Osteocyte (in vitro differentiated cells): ENCODE measurements at regions not wholly inside any gene's neighbourhood (a gene's known extent, or its start where the extent isn't known, plus 50 kb on each side); places are given as distances from the start of the nearest gene placed in this dataset.

ENCODE experiments used
- DNase-seq: peaks from one replicate; pipeline ENCODE4 v3.0.0; 2021; ENCODE audit warnings: mixed read lengths; ENCODE audit not compliant: unreplicated experiment; ENCODE audit errors: extremely low spot score
- H3K27ac Mint-ChIP-seq: one replicate; pipeline ENCODE4 v1.8.0; 2021; ENCODE audit warnings: mild to moderate bottlenecking, mixed read lengths; ENCODE audit not compliant: unreplicated experiment
- H3K27me3 Mint-ChIP-seq: one replicate; pipeline ENCODE4 v1.8.0; 2021; ENCODE audit warnings: mixed read lengths; ENCODE audit not compliant: unreplicated experiment
- H3K36me3 Mint-ChIP-seq: one replicate; pipeline ENCODE4 v1.8.0; 2021; ENCODE audit warnings: mixed read lengths; ENCODE audit not compliant: unreplicated experiment
- H3K4me1 Mint-ChIP-seq: one replicate; pipeline ENCODE4 v1.8.0; 2021; ENCODE audit warnings: mixed read lengths; ENCODE audit not compliant: unreplicated experiment
- H3K4me3 Mint-ChIP-seq: one replicate; pipeline ENCODE4 v1.8.0; 2021; ENCODE audit warnings: mild to moderate bottlenecking, moderate library complexity, mixed read lengths; ENCODE audit not compliant: unreplicated experiment
- H3K9me3 Mint-ChIP-seq: one replicate; pipeline ENCODE4 v1.8.0; 2021; ENCODE audit warnings: mixed read lengths; ENCODE audit not compliant: unreplicated experiment
- TF ChIP-seq, protein P1 (sequence below): fragments of 200-600 bp; sonication (generic); IDR thresholded peaks from 2 replicates; pipeline ENCODE4 v1.5.0; 2021; ENCODE audit warnings: antibody characterized with exemption, mild to moderate bottlenecking, moderate library complexity

DNA sequence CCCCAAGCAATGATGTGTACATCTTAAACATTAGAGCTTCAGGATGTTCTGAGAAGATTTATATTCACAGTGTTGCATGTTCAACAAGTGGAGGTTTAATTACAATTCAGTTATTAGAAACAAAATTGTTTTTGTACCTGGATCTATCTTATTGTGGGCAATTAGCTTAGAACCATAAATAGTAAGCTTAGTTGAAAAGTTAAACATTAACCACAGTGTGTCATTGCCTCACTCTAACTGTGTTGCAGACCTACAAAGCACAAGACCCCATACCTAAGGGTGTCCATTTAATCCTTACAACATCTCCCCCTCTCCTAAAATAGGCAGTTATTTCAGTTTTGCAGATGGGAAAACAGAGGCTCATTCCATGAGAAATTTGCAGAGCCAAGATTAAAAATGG is 632.0 kb upstream of the SOX9 start:
- TF ChIP-seq, protein P1, sequence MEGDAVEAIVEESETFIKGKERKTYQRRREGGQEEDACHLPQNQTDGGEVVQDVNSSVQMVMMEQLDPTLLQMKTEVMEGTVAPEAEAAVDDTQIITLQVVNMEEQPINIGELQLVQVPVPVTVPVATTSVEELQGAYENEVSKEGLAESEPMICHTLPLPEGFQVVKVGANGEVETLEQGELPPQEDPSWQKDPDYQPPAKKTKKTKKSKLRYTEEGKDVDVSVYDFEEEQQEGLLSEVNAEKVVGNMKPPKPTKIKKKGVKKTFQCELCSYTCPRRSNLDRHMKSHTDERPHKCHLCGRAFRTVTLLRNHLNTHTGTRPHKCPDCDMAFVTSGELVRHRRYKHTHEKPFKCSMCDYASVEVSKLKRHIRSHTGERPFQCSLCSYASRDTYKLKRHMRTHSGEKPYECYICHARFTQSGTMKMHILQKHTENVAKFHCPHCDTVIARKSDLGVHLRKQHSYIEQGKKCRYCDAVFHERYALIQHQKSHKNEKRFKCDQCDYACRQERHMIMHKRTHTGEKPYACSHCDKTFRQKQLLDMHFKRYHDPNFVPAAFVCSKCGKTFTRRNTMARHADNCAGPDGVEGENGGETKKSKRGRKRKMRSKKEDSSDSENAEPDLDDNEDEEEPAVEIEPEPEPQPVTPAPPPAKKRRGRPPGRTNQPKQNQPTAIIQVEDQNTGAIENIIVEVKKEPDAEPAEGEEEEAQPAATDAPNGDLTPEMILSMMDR, result no peak
- H3K27me3 Mint-ChIP-seq, result peaks cover 9% of the 10 kb centered on the region

DNA sequence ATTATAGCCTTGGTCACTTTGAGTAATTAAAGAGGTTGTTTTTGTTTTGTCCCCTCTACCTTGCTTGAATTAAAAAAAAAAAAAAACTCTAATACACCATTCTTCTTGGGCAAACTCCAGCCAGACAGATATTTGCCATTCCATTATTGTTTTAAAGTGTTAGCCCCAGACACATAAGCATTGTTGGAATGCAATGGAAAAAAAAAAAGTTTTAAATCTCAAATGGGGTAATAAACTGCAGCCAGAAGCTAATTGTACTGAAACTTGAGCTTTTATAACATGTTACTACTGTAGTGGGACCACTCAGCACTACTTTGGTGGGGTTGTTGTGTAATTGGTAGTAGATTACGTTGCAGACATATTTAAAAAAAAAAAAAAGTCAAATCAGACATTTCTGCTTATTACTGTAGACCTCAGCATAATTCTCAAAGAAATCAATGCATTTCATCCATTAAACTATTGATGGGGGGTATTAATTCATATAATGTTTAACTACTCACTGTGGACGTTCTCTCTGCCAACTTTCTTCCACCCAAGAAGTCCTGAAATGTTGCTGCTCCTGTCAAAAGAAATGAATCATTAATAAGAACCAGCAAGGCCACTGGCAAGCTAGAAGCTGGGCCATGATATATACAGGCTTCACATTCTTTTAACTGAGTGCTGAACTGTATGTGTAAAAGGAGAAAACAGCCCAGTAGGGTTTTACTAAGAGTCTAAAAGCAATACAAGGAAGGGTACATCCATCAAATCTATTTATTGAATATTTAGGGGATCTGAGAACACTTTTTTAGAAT is 626.6 kb upstream of the SOX9 start:
- peaks cover 22% of the 10 kb centered on the region for H3K4me1 Mint-ChIP-seq
- H3K27me3 Mint-ChIP-seq, result no peaks in the 10 kb centered on the region
- peak overlapping the region; percentile 8 for H3K27ac Mint-ChIP-seq
- TF ChIP-seq, protein P1, result no peak
- H3K36me3 Mint-ChIP-seq, result no peaks in the 10 kb centered on the region
- no peak overlapping the region for H3K4me3 Mint-ChIP-seq
- no peaks in the 10 kb centered on the region for H3K9me3 Mint-ChIP-seq
- DNase-seq, result no peak

More for the DNA sequence above, 632.0 kb upstream of the SOX9 start:
- Mint-ChIP-seq H3K9me3 (no peaks in the 10 kb centered on the region), H3K4me1 (peaks cover 8% of the 10 kb centered on the region), H3K27ac (no peak overlapping the region), H3K4me3 (no peak overlapping the region), H3K36me3 (no peaks in the 10 kb centered on the region)
- DNase-seq, result no peak

DNA sequence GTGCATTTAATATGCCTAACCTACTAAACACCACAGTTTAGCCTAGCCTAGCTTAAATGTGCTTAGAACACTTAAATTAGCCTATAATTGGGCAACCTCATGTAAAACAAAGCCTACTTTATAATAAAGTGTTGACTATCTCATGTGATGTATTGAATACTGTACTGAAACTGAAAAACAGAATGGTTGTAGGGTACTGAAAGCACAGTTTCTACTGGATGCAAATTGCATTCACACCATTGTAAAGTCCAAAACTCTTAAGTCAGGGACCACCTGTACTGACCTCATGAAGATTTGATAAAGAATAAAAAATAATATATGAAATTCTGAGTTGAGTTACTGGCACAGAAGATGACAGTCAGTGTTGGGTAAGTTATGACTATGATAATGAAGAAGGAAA is 625.4 kb upstream of the SOX9 start:
- Mint-ChIP-seq H3K27ac (no peak overlapping the region), H3K27me3 (no peaks in the 10 kb centered on the region), H3K4me3 (no peak overlapping the region), H3K4me1 (peaks cover 22% of the 10 kb centered on the region), H3K9me3 (no peaks in the 10 kb centered on the region), H3K36me3 (no peaks in the 10 kb centered on the region)
- TF ChIP-seq, protein P1, result no peak
- no peak for DNase-seq

DNA sequence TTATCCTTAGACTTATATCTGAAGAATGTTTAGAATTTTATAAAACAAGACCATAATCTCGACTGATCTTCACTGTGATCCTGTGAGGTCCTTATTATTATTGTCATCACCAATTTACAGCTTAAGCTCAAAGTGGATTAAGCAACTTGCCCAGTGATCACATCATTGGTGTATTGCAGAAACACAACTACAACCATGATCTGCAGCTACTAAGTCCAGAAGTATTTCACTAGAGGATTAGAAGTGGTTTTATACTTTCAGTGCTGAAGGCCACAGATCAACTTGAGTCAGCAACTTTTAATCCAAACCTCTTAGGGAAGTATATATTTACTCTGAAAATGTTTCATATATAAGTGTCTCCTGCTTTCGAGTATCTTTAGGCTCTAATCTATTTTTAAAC is 624.3 kb upstream of the SOX9 start:
- Mint-ChIP-seq H3K36me3 (no peaks in the 10 kb centered on the region), H3K4me1 (peaks cover 27% of the 10 kb centered on the region), H3K27me3 (no peaks in the 10 kb centered on the region), H3K4me3 (no peak overlapping the region), H3K27ac (no peak overlapping the region), H3K9me3 (no peaks in the 10 kb centered on the region)
- no peak for DNase-seq
- TF ChIP-seq, protein P1, result no peak

DNA sequence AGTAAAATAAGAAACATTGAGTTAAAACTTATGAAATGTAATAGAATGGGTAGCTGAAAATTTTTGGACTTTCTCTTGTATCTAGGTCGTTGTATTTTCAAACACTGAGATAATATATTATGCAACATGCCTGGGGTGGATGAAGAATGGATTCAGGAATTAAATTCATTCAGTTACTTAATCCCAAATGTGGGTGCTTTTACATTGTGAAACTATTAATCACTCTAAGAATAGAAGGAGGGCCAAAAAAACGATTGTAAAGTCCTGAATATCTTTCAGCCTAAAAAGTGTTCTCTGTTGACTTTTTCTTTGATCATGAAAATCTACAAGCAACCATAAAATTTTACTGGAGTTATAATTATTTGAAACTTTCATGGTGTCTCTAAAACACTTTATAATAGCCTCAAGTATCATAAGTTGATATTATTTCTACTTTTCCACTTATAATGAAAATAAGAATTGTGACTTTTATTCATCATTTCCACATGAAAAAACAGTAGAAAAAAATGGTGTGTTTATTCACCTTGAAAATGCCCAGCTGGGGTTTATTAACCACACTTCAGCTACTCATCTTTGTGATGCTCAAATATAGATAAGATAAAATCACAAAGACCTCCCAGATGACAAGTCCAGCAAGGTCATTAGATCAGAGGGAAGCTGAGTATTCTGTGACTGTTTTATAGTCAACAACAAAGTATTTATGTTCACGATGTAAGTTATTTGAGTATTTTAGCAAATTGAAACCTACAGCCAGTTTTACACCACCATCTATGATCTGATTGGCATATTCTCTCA is 619.9 kb upstream of the SOX9 start:
- H3K4me1 Mint-ChIP-seq, result peaks cover 5% of the 10 kb centered on the region
- H3K27ac Mint-ChIP-seq, result no peak overlapping the region
- H3K9me3 Mint-ChIP-seq, result no peaks in the 10 kb centered on the region
- DNase-seq, result no peak
- H3K36me3 Mint-ChIP-seq, result no peaks in the 10 kb centered on the region
- TF ChIP-seq, protein P1, result no peak
- no peak overlapping the region for H3K4me3 Mint-ChIP-seq
- H3K27me3 Mint-ChIP-seq, result peaks cover 6% of the 10 kb centered on the region
